NT2/D1 (cell line): ENCODE measurements at regions not wholly inside any gene's neighbourhood (a gene's known extent, or its start where the extent isn't known, plus 50 kb on each side); places are given as distances from the start of the nearest gene placed in this dataset.
A peak's percentile ranks its signal among the peaks of the same experiment; 100 is the strongest.

ENCODE experiments used
- DNase-seq: peaks from one replicate; pipeline ENCODE4 v3.0.0-alpha.2; 2011; ENCODE audit warnings: low read depth, low spot score
- H3K27me3 ChIP-seq: 2 replicates; pipeline ENCODE4 v1.6.0; 2011; ENCODE audit warnings: mild to moderate bottlenecking; ENCODE audit not compliant: insufficient read length, insufficient read depth
- H3K36me3 ChIP-seq: 2 replicates; pipeline ENCODE4 v1.6.1; 2011; ENCODE audit warnings: mild to moderate bottlenecking, low read length, mixed read lengths; ENCODE audit not compliant: insufficient read depth, insufficient read length
- H3K4me1 ChIP-seq: 2 replicates; pipeline ENCODE4 v1.5.1; 2011; ENCODE audit not compliant: insufficient read depth, insufficient read length
- H3K4me3 ChIP-seq: 2 replicates; pipeline ENCODE4 v1.5.1; 2011; ENCODE audit warnings: low read depth; ENCODE audit not compliant: insufficient read length
- H3K9ac ChIP-seq: 2 replicates; pipeline ENCODE4 v1.6.0; 2011; ENCODE audit warnings: low read depth; ENCODE audit not compliant: insufficient read length
- H3K9me3 ChIP-seq: 2 replicates; pipeline ENCODE4 v1.5.1; 2011; ENCODE audit warnings: mild to moderate bottlenecking, low read length; ENCODE audit not compliant: insufficient read depth
- SUZ12 ChIP-seq: IDR thresholded peaks from 2 replicates; pipeline ENCODE4 v1.6.1; 2011; ENCODE audit not compliant: insufficient read length, insufficient read depth; ENCODE audit errors: extremely low read depth
- YY1 ChIP-seq: IDR thresholded peaks from 2 replicates; pipeline ENCODE4 v1.6.1; 2011; ENCODE audit not compliant: insufficient read length, insufficient read depth
- ZNF274 ChIP-seq: IDR thresholded peaks from 2 replicates; pipeline ENCODE4 v1.6.1; 2011; ENCODE audit warnings: mild to moderate bottlenecking, low read depth, low read length

DNA sequence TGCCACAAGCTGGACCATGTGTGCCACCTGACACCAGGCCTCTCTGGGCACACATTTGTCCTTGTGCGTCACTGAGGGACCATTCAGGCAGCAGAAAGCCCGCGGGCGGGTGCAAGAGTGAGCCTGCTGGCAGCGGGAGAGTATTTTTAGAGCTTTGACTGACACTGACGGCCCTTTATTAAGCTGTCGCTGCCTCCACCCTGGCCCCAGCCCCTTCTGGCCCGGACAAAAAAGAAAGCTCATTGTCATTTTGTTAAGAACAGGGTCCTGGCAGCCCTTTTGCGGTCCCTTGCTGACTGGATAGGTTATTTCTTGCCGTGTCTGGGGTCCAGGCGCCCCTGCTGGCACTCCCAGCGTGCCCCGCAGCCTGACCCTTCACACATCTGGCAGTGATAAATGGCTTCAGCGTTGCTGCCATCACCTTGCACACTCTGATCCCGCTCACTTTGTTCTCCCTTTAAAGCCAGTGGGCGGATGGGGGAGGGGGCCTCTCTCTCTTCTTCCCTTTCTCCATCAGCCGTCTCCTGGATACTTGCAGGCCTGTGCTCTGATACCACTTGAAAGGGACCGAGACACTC is 78.4 kb upstream of the NKD1 start:
- H3K36me3 ChIP-seq: no peaks in the 10 kb centered on the region
- no peak overlapping the region for H3K4me3 ChIP-seq
- DNase-seq: no peak
- H3K9me3 ChIP-seq: peaks cover 14% of the 10 kb centered on the region
- no peak overlapping the region for H3K9ac ChIP-seq
- H3K4me1 ChIP-seq: peaks cover 7% of the 10 kb centered on the region
- H3K27me3 ChIP-seq: peaks cover 42% of the 10 kb centered on the region
- no peak for TF ChIP-seq SUZ12
- no peak for TF ChIP-seq YY1
- no peak for TF ChIP-seq ZNF274

DNA sequence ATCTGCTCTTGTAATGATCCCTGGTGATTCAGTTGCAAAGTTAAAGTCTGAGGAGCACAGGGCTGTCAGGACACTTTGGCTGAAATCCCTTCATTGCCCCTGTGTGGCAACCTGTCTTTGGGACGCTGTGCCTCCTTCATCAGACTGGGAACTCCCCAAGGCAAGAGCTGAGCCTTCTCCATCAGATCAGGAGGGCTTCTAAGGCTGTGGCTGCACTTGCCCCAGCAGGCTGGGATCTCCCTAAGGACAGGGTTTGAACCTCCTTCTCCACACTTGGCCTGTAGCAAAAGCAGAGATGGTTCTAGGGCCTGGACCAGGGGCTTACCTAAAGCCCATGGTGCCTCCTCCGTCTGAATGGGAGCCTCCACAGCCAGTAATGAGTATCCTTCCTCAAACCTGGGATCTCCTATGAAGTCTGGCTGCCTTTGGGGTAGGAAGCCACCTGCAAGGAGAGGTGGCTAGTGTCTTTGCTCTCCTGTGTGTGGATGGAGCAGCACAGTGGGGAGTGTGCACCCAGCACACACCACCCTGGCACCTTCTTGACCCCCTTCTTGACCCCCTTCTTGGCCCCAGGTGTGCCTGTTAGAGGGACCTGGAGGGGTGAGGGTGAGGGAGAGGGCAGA is 79.0 kb upstream of the NKD1 start:
- no peak for DNase-seq
- peaks cover 7% of the 10 kb centered on the region for H3K4me1 ChIP-seq
- TF ChIP-seq SUZ12 (no peak), YY1 (no peak), ZNF274 (no peak)
- H3K9ac ChIP-seq: no peak overlapping the region
- peaks cover 48% of the 10 kb centered on the region for H3K27me3 ChIP-seq
- no peaks in the 10 kb centered on the region for H3K36me3 ChIP-seq
- H3K9me3 ChIP-seq: peaks cover 14% of the 10 kb centered on the region
- no peak overlapping the region for H3K4me3 ChIP-seq

GRCh38 chr16:50468749-50469078 is 79.5 kb upstream of the NKD1 start:
- H3K9me3 ChIP-seq: peaks cover 14% of the 10 kb centered on the region
- DNase-seq: no peak
- H3K27me3 ChIP-seq: peaks cover 53% of the 10 kb centered on the region
- H3K4me3 ChIP-seq: peak overlapping the region; percentile 12
- peak overlapping the region; percentile 44 for H3K9ac ChIP-seq
- peaks cover 7% of the 10 kb centered on the region for H3K4me1 ChIP-seq
- TF ChIP-seq SUZ12 (no peak), ZNF274 (no peak), YY1 (no peak)
- H3K36me3 ChIP-seq: no peaks in the 10 kb centered on the region

GRCh38 chr16:50467943-50468748 is 80.0 kb upstream of the NKD1 start:
- H3K27me3 ChIP-seq: peaks cover 55% of the 10 kb centered on the region
- no peak for TF ChIP-seq SUZ12
- no peak for TF ChIP-seq YY1
- TF ChIP-seq ZNF274: no peak
- peaks cover 8% of the 10 kb centered on the region for H3K4me1 ChIP-seq
- DNase-seq: no peak
- no peaks in the 10 kb centered on the region for H3K36me3 ChIP-seq
- peaks cover 14% of the 10 kb centered on the region for H3K9me3 ChIP-seq
- H3K4me3 ChIP-seq: peak overlapping the region; percentile 12
- H3K9ac ChIP-seq: peak overlapping the region; percentile 44

DNA sequence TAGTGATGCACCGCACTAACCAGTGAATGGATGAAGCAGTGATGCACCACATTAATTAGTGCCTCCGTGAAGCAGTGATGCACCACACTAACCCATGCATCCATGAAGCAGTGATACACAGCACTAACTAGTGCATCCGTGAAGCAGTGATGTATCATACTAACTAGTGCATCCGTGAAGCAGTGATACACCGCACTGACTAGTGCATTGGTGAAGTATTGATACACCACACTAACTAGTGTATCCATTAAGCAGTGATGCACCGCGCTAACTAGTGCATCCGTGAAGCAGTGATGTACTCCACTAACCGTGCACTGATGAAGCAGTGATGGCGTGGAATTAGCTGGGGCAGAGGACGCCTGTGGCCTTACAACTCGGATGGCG is 80.6 kb upstream of the NKD1 start:
- peak overlapping the region; percentile 38 for H3K9ac ChIP-seq
- no peak for TF ChIP-seq ZNF274
- no peak for TF ChIP-seq SUZ12
- TF ChIP-seq YY1: no peak

GRCh38 chr16:50466170-50466569 is 82.0 kb upstream of the NKD1 start:
- no peaks in the 10 kb centered on the region for H3K36me3 ChIP-seq
- TF ChIP-seq YY1 (no peak), ZNF274 (no peak), SUZ12 (no peak)
- H3K4me1 ChIP-seq: peaks cover 17% of the 10 kb centered on the region
- DNase-seq: no peak
- H3K9ac ChIP-seq: no peak overlapping the region
- no peak overlapping the region for H3K4me3 ChIP-seq
- peaks cover 55% of the 10 kb centered on the region for H3K27me3 ChIP-seq
- peaks cover 6% of the 10 kb centered on the region for H3K9me3 ChIP-seq

More for the DNA sequence above, 80.6 kb upstream of the NKD1 start:
- H3K9me3 ChIP-seq: peaks cover 14% of the 10 kb centered on the region
- H3K36me3 ChIP-seq: no peaks in the 10 kb centered on the region
- peak overlapping the region; percentile 1 for H3K4me3 ChIP-seq
- peaks cover 55% of the 10 kb centered on the region for H3K27me3 ChIP-seq
- peaks cover 12% of the 10 kb centered on the region for H3K4me1 ChIP-seq
- no peak for DNase-seq
